ENCODE measurements at regions not wholly inside any gene's neighbourhood (a gene's known extent, or its start where the extent isn't known, plus 50 kb on each side); places are given as distances from the start of the nearest gene placed in this dataset.
A peak's percentile ranks its signal among the peaks of the same experiment; 100 is the strongest.

DNA sequence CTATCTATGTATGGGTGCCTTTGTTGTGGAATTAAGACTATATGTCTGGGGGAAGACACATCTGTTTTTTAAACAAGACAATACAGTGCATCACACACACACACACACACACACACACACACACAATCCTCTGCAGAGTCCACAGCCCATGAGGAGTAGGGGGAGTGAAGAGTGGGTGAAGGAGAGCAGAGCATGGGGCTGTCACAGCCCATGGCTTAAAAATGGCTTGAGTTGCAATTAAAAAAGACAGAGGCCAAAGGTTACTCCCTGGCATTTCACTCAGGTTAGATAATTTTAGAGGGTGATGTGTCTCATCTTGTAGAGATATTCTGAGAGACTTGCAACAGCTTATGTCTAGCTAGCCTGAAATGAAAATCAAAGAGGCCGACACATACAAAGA, 176.5 kb upstream of the PLXNA2 start:
- DNase-seq, result no peak

DNA sequence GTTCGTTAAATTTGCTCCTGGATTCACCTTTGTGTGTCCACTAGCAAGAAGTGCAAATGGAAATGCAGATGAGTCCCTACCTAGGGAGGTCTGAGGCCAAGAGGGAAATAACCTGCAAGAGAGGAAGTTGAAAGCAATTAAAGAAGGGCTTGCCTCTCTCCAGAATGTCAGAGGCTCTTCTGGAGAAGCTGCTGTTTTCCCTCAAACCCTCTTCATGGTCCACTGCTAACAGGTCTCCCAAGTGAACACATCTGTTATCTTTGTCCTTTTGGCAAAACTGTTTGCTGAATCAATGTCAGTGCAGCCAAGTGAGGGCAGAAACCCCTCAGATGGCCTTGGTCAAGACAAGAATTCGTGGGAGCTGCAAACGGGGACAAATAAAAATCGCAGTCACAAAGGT, 177.3 kb upstream of the PLXNA2 start:
- no peak for DNase-seq

DNA sequence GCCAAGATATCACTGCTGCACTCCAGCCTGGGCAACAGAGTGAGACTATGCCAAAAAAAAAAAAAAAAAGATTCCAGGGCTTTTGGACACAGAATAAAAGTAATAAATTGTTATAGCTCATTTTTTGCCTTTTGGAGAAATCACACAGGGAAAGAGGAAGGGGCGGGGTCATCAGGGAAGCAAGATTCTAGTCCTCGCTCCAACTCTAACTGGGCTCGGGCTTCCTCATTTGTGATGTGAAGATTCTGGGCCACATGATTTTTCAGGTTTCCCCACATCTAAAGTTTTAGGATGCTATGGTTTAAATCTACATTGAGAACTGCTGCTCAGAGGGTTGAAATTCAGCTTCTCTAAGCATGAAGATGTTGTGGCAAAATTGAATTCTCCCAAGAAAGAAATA, 179.3 kb upstream of the PLXNA2 start:
- no peak for DNase-seq

DNA sequence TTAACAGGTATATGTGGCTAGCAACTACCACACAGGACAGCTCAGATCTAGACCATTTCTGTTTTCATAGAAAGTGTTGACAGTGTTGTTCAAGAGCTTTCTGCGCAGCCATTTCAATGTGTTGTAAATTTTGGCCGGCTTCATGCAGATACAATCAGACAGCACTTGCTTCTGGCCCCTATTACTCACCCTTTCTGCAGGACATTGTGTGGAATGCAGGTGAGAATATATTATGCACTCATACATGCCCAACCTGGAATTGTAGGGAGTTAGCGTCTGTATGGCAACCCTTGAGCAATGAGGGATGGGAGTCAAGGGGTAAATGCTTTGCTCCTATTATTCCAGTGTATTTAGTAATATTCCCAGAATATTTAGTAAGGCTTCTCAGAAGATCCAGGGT, 180.9 kb upstream of the PLXNA2 start:
- no peak for DNase-seq

DNA sequence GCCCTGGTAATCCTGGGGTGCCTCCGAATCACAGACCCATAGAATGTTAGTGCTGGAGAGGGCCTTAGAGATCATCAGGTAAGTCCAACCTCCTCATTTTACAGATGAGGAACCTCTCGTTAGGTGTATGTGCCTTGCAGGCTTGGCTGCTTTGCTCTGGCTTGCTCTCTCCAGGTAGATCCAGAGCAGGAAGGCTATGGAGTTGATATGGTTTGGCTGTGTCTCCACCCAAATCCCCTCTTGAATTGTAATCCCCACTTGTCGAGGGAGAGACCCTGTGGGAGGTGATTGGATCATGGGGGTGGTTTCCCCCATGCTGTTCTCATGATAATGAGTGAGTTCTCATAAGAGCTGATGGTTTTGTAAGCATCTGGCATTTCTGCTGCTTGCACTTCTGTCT, 186.0 kb upstream of the PLXNA2 start:
- no peak for DNase-seq

DNA sequence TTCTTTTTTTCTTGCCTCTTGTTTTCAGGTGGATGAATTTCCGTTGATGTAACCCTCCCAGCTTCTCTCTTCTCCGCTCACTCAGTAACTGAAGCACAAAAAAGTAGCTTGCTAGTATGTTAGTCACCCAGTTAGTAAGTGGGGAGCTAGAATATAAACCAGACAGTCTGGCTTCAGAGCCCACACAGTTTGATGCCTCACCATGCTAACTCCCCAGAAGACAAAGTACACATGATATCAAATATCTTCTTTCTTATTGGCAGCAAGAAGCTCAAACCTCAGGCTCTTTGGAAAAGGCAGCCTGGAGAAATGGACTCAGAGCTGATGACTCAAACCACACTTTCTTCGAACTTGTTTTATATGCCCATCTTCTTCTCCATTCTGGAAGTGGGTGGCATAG, 187.5 kb upstream of the PLXNA2 start:
- DNase-seq, result no peak

DNA sequence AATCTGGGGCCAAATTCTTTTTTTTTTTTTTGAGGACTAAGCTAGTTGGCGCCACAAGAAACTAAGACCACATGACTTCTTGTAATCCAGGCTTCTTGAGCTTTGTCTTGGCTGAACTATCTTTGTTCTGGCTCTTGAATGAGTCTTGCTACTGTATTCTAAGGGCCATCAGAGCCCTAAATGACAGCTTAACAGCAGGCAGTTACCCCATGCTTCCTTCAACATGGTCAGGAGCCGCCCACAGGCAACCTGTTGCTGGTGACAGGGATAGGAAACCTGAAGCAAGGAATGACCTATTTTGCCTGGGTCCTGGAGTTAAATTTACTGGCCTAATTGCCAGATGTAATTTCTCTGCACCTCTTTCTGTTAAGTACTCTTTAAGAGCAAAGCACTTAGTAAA, 188.2 kb upstream of the PLXNA2 start:
- DNase-seq, result no peak

DNA sequence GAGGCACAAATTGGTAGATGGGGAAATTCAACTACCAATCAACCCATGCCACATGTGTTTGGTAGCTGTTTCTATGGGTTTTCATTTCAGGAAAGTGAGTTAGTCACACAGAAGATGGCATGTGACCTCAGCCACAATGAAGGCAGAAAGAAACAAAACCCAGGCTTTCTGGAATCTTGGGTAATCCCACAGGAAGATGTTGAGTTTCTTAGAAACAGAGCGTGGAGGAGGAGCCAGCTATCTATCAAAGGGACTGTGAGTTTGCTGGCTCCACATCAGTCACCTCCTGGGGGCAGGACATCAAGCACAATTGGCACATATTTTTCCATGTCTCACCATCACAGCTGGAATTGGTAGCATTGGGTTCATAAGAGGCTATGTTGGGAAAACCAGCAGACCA, 188.9 kb upstream of the PLXNA2 start:
- no peak for DNase-seq

DNA sequence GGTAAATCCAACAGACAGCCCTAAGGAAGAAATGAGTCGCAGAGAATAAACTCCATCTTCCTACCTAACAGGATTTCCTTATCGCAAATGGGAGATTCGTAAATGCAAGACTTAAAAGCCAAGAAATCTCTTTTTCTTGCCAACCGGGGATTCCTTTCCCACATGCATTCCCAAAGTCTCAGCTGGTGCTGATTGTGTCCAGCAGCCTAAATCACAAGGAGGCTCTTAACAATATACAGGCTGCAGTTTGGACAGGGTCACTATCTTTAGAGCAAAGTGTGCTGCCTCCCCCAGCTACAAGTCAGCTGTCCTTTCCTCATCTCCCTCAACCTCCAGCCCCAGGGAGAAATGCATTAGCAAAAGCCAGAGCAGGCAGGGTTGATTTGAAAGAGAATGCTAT, 189.8 kb upstream of the PLXNA2 start:
- no peak for DNase-seq

DNA sequence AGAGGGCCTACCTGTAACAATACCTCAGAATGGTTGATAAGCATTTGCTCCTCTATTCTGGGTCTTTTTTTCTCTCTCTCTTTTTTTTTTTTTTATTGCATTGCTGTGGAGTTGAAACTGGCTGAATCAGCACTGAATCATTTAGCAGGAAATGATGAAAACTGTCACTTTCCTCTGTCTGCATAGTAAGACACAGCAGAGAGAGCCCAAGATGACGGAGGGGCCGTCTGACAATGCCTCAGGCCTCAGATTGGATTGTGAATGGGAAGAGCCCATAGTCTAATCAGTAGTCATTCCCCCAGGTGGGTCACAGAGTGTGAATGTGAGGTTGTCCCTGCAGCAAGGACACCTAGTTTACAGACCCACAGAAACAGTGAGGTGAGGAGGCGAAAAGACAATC, 193.2 kb upstream of the PLXNA2 start:
- peak; percentile 30 for DNase-seq

DNA sequence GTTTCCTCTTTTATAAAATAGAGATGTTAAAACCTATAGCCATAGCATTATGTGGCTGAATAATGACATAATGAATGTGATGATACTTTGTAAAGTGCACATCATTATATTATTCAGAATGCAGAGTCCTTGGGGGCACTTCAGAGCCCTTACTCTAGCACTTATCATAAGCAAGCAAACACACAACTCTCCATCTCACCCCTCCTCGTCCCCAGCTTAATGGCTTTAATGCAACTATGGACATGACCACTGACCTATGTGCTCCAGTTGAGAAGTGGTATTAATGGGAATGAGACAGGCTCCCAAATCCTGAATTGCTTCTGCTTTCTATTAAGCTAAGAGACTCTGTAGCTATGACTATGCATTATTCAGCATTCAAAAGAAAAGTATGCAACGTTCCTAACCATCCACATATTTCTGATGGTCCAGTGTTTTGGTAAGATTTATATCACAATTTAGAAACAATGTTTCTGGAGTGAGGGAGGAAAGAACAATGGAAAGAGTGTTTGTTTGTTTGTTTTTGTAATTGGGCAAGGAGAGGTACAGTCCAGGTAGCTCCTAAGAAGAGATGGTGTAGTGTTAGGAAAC, 194.0 kb upstream of the PLXNA2 start:
- DNase-seq, result no peak

DNA sequence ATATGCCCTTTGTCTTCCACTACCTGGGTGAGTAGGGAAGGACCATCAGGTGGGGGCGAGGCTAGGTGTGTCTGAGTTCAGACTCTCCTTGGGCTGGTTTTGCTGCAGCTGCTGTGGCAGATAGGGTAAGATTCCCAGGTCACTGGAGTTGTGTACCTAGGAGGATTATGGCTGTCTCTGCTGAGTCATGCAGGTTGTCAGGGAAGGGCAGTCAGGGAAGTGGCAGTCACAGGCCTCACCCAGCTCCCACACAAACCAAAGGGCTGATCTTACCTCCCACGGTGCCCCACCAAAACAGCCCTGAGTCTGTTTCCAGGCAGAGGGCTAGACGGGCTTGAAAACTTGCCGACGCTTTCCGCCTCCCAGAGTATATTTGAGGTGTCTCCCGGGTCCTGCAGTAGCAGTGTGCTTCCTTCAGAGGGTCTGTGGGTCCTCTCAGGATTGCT, 201.6 kb upstream of the PLXNA2 start:
- no peak for DNase-seq

DNA sequence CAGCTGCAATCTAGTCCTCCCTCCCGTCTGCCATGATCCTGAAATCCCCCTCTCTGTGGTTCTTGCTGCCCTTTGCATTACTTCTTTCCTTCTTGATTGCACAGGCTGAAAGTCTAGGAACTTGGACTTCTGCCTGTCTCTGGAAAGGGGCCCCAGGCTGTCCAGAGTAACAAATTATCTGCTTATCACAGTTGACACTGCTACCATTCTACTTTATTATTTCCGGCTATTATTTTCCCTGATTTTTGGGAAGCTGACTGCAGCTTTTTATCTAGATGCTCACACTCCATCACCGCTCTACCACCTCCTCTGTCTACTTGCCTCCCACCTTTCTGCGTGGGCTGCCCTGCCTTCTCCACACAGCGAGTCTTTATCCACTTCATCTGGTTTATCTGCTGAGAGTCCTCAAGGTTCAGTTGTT, 202.1 kb upstream of the PLXNA2 start:
- DNase-seq, result no peak

DNA sequence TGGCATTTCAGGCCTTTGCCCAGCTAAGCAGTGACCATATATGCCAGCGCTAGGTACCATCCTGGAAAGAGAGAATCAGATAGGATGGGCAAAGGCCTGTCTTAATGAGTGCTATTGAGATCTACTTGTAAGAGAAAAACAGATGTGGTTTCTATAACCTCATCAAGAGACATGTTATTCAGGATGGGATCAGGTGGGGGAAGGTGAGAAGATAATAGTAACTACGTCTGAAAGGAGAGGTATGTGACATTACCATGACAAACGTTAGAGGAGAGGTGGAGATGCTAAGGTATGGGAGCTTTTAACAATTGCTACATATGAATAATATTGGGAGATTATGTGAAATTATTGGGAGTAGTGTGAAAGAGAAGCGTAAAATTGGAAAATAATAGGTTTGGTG, 204.2 kb upstream of the PLXNA2 start:
- DNase-seq, result no peak

DNA sequence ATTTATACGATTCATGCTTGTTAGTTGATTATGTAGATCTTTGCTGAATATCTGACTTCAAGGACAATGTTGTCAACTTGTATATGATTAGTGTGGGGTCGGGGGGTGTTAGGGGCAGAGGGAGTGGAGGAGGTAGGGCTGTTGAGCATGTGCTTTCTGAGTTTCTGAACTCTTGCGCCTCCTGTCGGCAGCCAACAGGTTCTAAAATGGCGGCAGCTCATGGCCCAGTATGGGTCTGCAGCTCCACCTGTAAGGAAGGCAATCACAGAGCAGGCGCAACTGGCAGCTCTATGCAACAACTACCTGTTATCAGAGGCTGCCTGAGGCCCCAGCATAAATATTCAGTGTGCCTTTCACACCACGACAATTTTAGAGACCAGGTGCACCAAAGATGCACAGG, 205.8 kb upstream of the PLXNA2 start:
- no peak for DNase-seq

DNA sequence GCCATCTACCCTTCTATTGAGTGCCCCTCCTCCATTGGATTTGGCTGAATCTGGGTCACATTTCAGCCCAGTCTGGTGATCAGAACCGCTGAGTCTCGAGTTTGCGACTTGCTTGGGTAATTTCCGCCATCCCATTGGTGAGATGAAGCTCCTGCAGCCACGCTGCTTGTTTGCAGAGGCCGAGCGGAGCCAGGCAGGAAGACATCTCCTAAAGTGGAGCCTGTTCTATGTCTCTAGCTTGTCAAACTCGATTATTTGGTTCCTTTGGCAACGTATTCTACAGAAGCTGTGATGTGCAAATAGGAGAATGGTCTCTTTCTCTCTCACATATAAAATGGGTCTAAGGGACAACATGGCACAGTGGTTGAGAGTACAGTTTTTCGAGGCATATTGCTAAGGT, 206.8 kb upstream of the PLXNA2 start:
- DNase-seq, result no peak

DNA sequence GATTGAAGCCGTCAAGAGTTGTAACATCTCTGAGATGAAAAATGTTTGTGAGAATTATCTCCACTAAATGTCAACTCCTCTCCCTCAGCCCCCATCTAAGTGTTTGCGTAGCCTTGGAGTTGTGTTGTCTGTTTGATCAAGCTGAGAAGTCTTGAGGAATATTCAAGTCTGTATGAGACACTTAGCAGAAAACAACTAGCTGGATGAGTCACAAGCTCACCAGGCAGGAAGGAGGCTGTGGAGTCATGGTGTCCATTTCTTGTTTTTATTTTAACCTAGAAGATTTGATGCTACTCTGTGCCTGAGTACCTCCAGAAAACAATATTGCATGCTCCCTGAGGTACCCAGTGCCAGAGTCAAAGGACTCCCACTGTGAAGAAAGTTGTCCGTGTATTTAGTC, 211.6 kb upstream of the PLXNA2 start:
- no peak for DNase-seq

DNA sequence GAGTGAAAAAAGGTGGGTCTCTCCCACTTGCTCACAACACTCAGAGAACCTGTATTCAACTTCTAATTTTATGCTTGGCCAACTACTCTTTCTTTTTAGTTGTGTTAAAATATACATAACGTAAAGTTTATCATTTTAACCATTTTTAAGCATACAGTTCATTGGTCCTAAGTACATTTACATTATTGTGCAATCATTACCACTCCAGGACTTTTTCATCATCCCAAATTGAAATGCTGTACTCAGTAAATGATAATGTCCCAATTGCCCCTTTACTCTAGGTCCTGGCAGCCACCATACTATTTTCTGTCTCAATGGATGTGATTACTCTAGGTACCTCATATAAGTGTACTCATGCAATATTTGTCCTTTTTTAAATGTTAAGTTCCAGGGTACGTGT, 212.3 kb upstream of the PLXNA2 start:
- DNase-seq, result no peak

DNA sequence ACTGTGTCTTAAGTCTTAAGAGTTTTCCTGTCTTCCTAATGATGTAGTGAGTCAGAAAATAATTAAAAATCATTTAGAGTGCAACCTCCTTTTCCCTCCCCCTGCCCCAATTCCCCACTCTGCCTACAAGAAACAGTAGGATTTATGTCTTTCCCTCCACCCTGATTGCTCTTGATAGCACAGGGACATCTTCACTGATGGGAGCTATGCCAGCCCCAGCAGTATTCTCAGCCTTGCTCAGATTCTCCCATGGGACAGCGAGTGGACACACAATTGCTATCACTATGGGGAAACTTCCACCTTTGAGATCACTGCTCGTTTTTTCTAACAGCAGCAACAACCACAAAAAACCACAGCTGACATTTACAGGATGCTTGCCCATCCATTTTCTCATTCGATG, 216.6 kb upstream of the PLXNA2 start:
- DNase-seq, result no peak

DNA sequence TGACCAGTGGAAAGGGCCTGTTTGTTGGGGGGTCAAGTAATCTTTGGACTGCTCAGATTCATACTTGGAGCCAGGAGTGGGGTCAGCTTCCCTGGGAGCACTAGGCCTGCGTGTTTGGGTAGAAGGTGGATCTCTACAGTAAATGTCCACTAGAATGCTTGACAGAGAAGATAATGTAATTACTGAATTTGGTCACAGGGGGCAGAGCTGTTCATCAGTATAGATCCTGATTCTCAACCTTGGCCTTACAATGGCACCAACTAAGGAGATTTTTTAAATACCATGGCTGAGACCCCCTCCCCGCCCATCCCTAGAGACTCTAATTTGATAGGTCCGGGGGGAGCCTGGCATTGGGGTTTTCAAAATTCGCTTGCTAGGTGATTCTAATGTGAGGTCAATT, 217.5 kb upstream of the PLXNA2 start:
- no peak for DNase-seq

DNA sequence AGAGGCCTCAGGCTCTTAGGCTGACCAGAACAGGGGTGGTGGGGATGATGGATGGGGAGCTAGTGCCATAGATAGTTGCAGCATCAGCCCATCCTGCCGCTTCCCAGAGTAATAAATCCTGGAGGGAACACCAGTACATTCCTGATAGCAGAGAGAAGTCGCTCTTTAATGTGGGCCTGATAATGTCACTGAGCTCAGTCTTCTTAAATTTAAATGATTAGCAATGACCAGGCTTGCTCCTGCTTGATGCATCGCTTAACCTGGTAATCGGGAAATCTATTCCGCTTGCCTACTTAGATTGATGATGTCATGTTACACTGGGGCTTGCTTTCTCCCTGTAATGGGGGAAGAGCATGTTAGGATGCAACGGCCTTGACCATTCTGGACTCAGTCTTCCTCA, 218.6 kb upstream of the PLXNA2 start:
- no peak for DNase-seq

DNA sequence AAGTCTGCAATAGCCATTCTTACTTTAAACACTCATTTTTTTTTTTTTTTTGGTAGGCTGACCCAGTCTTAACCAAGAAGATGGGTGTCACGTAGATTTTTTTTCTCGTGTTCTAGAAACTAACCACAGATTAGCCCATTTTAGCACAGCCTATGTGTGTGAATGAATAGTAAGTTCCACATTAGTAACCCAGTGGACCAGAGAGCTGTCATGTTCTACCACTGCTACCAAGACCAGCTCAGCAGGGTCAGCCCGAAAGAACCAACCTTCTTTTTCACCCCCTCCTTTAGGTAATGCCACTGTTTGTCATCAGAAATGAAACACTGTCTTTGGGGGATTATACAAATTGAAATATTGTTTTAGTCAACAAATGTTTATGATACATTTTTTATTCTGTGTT, 221.1 kb upstream of the PLXNA2 start:
- DNase-seq, result no peak

DNA sequence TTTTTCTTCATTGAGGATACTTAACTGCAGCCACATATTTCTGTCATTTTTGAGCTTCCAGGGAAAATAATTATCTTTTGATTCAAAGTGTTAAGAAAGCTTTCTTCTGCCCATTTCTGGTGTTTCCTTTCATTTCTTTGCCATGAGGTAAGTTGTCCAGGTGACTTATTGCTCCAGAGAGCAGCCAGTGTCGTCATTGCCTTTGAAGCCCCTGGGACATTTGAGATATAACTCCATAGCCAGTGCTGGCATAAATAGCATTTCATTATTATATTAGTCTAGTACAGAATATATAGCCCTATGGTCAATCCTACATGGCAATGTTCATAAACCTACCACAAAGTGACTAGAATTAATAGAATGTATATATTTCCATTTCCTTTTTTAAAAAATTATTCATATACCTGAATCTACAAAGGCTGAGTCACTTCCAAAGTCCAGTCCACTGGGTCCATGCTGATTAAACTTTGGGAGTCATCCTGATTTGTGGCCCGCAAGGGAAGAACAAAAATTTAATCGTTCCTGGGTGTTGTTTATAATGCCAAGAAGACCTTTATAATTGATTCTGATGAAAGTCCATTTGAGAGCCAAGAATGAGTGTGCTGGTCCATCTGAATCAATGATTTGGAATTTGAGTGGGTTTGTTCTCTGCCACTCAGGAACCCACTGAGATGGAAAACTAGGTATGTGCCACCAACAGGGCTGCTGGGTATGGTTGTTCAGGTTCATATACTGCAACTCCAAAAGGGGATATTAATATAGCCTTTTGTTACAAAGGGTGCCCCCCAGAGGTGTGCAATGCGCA, 221.8 kb upstream of the PLXNA2 start:
- DNase-seq, result no peak

DNA sequence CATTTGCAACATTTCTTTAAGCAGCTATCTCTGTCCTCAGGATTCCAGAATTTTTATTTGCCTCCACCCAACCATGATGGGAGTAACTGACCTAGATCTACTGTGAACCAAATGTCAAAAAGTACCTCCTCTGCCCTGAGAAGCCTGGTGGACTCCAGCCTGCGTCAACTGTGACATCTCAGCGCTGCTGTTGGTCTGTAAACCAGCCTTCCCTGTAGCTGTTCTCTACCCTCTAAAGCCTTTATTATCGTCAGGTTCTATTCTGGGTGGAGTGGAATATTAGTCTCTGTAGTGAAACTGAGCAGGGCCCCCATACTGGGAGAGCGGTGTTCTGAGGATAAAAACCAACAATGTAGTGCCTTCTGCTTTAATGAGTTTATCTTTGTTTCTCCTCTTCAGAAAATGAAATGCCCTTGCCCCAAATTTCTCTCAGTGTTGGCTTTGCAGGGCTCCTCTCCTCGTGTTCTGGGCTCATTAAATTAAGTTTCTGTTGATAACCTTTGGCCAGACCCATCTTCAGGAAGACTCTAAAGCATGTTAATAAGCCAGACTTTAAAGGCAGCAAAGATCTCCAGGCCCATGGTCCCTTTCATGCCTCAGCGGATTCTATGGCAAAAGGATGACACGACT, 223.1 kb upstream of the PLXNA2 start:
- DNase-seq, result no peak

DNA sequence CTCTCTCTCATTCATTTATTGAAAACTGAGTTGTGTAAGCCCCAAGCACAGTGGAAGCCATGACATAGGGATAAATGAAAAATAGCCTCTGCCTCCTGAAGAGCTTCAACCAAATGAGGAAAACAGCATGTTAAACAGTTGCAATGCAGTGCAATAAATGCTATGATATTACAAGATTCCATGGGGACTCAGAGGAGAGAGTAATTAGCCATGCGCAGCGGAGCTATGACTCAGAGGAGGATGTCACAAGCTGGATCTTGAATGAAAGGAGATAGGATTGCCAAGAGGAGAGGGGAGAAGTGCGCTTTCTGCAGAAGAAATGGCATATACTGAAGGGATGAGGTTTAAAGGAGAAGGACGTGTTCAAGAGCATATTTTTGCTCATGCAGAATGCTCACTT, 231.3 kb upstream of the PLXNA2 start:
- no peak for DNase-seq
